IPS-20b (cell line): ENCODE measurements at regions not wholly inside any gene's neighbourhood (a gene's known extent, or its start where the extent isn't known, plus 50 kb on each side); places are given as distances from the start of the nearest gene placed in this dataset.

ENCODE experiments used
- H3K27ac ChIP-seq: one replicate; pipeline ENCODE4 v1.5.1; 2013; ENCODE audit warnings: low read length
- H3K27me3 ChIP-seq: 2 replicates; pipeline ENCODE4 v1.6.1; 2013; ENCODE audit warnings: mild to moderate bottlenecking, low read length, inconsistent platforms; ENCODE audit not compliant: insufficient read depth
- H3K36me3 ChIP-seq: 2 replicates; pipeline ENCODE4 v1.6.1; 2013; ENCODE audit warnings: low read depth, mild to moderate bottlenecking, inconsistent platforms, low read length, moderate library complexity; ENCODE audit not compliant: insufficient read depth
- H3K4me1 ChIP-seq: 2 replicates; pipeline ENCODE4 v1.6.1; 2013; ENCODE audit warnings: mild to moderate bottlenecking, control low read depth, inconsistent platforms, low read length, moderate library complexity; ENCODE audit not compliant: insufficient read depth
- H3K4me3 ChIP-seq: 2 replicates; pipeline ENCODE4 v1.5.1; 2013; ENCODE audit warnings: mild to moderate bottlenecking, low read length, inconsistent platforms
- H3K9ac ChIP-seq: 2 replicates; pipeline ENCODE4 v1.6.1; 2013; ENCODE audit warnings: low read depth, mild to moderate bottlenecking, inconsistent platforms, low read length, moderate library complexity
- H3K9me3 ChIP-seq: 2 replicates; pipeline ENCODE4 v1.6.1; 2013; ENCODE audit warnings: mild to moderate bottlenecking, low read depth, low read length, inconsistent platforms; ENCODE audit not compliant: insufficient read depth

- no peaks in the 10 kb centered on the region for H3K9me3 ChIP-seq
- no peak overlapping the region for H3K9ac ChIP-seq
- H3K4me3 ChIP-seq, result no peak overlapping the region
- no peaks in the 10 kb centered on the region for H3K36me3 ChIP-seq
- H3K4me1 ChIP-seq, result no peaks in the 10 kb centered on the region
- no peak overlapping the region for H3K27ac ChIP-seq
- H3K27me3 ChIP-seq, result no peaks in the 10 kb centered on the region
These were observed 280.4 kb upstream of the PTGER4 start for GRCh38 chr5:40399349-40399748.

GRCh38 chr5:40397976-40398375 is 281.7 kb upstream of the PTGER4 start:
- Histone ChIP-seq H3K9me3 (no peaks in the 10 kb centered on the region), H3K4me3 (no peak overlapping the region), H3K4me1 (no peaks in the 10 kb centered on the region), H3K27me3 (no peaks in the 10 kb centered on the region), H3K9ac (no peak overlapping the region), H3K36me3 (no peaks in the 10 kb centered on the region), H3K27ac (no peak overlapping the region)

- Histone ChIP-seq H3K9me3 (no peaks in the 10 kb centered on the region), H3K4me1 (no peaks in the 10 kb centered on the region), H3K36me3 (no peaks in the 10 kb centered on the region), H3K9ac (no peak overlapping the region), H3K27ac (no peak overlapping the region), H3K27me3 (no peaks in the 10 kb centered on the region), H3K4me3 (no peak overlapping the region)
These were observed 282.6 kb upstream of the PTGER4 start for GRCh38 chr5:40397091-40397490.

- H3K9me3 ChIP-seq, result no peaks in the 10 kb centered on the region
- no peaks in the 10 kb centered on the region for H3K36me3 ChIP-seq
These were observed 283.4 kb upstream of the PTGER4 start for GRCh38 chr5:40396317-40396716.

GRCh38 chr5:40395251-40395650 is 284.5 kb upstream of the PTGER4 start:
- no peak overlapping the region for H3K4me3 ChIP-seq
- no peaks in the 10 kb centered on the region for H3K27me3 ChIP-seq
- no peak overlapping the region for H3K27ac ChIP-seq
- no peaks in the 10 kb centered on the region for H3K36me3 ChIP-seq
- H3K4me1 ChIP-seq, result no peaks in the 10 kb centered on the region
- H3K9me3 ChIP-seq, result no peaks in the 10 kb centered on the region
- H3K9ac ChIP-seq, result no peak overlapping the region

More at GRCh38 chr5:40396317-40396716, 283.4 kb upstream of the PTGER4 start:
- Histone ChIP-seq H3K27ac (no peak overlapping the region), H3K4me1 (no peaks in the 10 kb centered on the region), H3K27me3 (no peaks in the 10 kb centered on the region), H3K4me3 (no peak overlapping the region), H3K9ac (no peak overlapping the region)

GRCh38 chr5:40394698-40395097 is 285.0 kb upstream of the PTGER4 start:
- no peaks in the 10 kb centered on the region for H3K4me1 ChIP-seq
- no peak overlapping the region for H3K4me3 ChIP-seq
- H3K36me3 ChIP-seq, result no peaks in the 10 kb centered on the region
- H3K27me3 ChIP-seq, result no peaks in the 10 kb centered on the region
- H3K9me3 ChIP-seq, result no peaks in the 10 kb centered on the region
- no peak overlapping the region for H3K9ac ChIP-seq
- no peak overlapping the region for H3K27ac ChIP-seq

- H3K27me3 ChIP-seq, result no peaks in the 10 kb centered on the region
- H3K9ac ChIP-seq, result no peak overlapping the region
- H3K4me3 ChIP-seq, result no peak overlapping the region
- H3K27ac ChIP-seq, result no peak overlapping the region
- no peaks in the 10 kb centered on the region for H3K36me3 ChIP-seq
- peaks cover 3% of the 10 kb centered on the region; the same call in 1 of the 2 replicates for H3K4me1 ChIP-seq
- no peaks in the 10 kb centered on the region for H3K9me3 ChIP-seq
These were observed 288.1 kb upstream of the PTGER4 start for GRCh38 chr5:40391642-40392041.

GRCh38 chr5:40390281-40391149 is 289.2 kb upstream of the PTGER4 start:
- no peaks in the 10 kb centered on the region for H3K36me3 ChIP-seq
- H3K4me3 ChIP-seq, result no peak overlapping the region
- peaks cover 5% of the 10 kb centered on the region for H3K4me1 ChIP-seq
- no peaks in the 10 kb centered on the region for H3K9me3 ChIP-seq
- no peaks in the 10 kb centered on the region for H3K27me3 ChIP-seq
- H3K9ac ChIP-seq, result no peak overlapping the region
- no peak overlapping the region for H3K27ac ChIP-seq

- Histone ChIP-seq H3K9me3 (no peaks in the 10 kb centered on the region), H3K9ac (no peak overlapping the region), H3K27ac (no peak overlapping the region), H3K4me3 (no peak overlapping the region), H3K36me3 (no peaks in the 10 kb centered on the region), H3K4me1 (peaks cover 12% of the 10 kb centered on the region), H3K27me3 (no peaks in the 10 kb centered on the region)
These were observed 290.1 kb upstream of the PTGER4 start for GRCh38 chr5:40389591-40389990.

- H3K4me1 ChIP-seq, result peaks cover 12% of the 10 kb centered on the region
- H3K27me3 ChIP-seq, result no peaks in the 10 kb centered on the region
- no peaks in the 10 kb centered on the region for H3K9me3 ChIP-seq
- H3K9ac ChIP-seq, result no peak overlapping the region
- H3K36me3 ChIP-seq, result no peaks in the 10 kb centered on the region
- H3K4me3 ChIP-seq, result no peak overlapping the region
- no peak overlapping the region for H3K27ac ChIP-seq
These were observed 293.4 kb upstream of the PTGER4 start for GRCh38 chr5:40386289-40386688.

- Histone ChIP-seq H3K4me1 (peaks cover 12% of the 10 kb centered on the region), H3K4me3 (no peak overlapping the region), H3K36me3 (no peaks in the 10 kb centered on the region), H3K9ac (no peak overlapping the region), H3K9me3 (no peaks in the 10 kb centered on the region), H3K27me3 (no peaks in the 10 kb centered on the region), H3K27ac (no peak overlapping the region)
These were observed 294.2 kb upstream of the PTGER4 start for GRCh38 chr5:40385544-40385943.

- no peaks in the 10 kb centered on the region for H3K36me3 ChIP-seq
- no peak overlapping the region for H3K9ac ChIP-seq
- H3K27me3 ChIP-seq, result no peaks in the 10 kb centered on the region
- no peak overlapping the region for H3K4me3 ChIP-seq
- no peaks in the 10 kb centered on the region for H3K9me3 ChIP-seq
- no peak overlapping the region for H3K27ac ChIP-seq
- H3K4me1 ChIP-seq, result peaks cover 12% of the 10 kb centered on the region
These were observed 294.8 kb upstream of the PTGER4 start for GRCh38 chr5:40384782-40385390.
